ENCODE measurements at regions not wholly inside any gene's neighbourhood (a gene's known extent, or its start where the extent isn't known, plus 50 kb on each side); places are given as distances from the start of the nearest gene placed in this dataset.

DNA sequence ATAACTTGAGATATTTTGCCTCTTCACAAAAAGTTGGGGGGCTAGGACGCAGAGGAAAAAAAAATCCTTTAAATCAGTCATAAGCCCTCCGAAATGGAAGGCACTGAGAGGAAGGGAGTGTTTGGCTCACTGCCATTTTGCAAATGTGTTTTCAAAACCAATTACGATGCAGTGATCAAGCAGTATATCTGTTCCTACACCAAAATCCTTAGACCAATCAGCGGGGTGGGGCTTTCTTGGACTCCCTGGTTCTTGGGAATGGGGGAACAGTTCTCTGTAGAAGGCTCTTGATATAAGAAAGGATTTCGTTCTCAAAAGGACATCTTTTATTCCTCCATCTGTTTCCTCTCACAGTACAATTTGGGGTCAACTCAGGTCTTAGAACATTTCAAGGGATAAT lies 478.6 kb upstream of the JARID2 start:
- POLR2A ChIA-PET: no interaction called here

GRCh38 chr6:14770040-14770439 lies 475.8 kb upstream of the JARID2 start:
- POLR2A ChIA-PET: no interaction called here
- no peak for TF ChIP-seq RORB (CRISPR knock-in tag; IDR thresholded peaks at IDR 0.05)
- TF ChIP-seq, protein P1, sequence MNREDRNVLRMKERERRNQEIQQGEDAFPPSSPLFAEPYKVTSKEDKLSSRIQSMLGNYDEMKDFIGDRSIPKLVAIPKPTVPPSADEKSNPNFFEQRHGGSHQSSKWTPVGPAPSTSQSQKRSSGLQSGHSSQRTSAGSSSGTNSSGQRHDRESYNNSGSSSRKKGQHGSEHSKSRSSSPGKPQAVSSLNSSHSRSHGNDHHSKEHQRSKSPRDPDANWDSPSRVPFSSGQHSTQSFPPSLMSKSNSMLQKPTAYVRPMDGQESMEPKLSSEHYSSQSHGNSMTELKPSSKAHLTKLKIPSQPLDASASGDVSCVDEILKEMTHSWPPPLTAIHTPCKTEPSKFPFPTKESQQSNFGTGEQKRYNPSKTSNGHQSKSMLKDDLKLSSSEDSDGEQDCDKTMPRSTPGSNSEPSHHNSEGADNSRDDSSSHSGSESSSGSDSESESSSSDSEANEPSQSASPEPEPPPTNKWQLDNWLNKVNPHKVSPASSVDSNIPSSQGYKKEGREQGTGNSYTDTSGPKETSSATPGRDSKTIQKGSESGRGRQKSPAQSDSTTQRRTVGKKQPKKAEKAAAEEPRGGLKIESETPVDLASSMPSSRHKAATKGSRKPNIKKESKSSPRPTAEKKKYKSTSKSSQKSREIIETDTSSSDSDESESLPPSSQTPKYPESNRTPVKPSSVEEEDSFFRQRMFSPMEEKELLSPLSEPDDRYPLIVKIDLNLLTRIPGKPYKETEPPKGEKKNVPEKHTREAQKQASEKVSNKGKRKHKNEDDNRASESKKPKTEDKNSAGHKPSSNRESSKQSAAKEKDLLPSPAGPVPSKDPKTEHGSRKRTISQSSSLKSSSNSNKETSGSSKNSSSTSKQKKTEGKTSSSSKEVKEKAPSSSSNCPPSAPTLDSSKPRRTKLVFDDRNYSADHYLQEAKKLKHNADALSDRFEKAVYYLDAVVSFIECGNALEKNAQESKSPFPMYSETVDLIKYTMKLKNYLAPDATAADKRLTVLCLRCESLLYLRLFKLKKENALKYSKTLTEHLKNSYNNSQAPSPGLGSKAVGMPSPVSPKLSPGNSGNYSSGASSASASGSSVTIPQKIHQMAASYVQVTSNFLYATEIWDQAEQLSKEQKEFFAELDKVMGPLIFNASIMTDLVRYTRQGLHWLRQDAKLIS (CRISPR knock-in tag; IDR thresholded peaks at IDR 0.05; ENCODE audit: borderline replicate concordance): no peak
- no peak for TF ChIP-seq JUN (CRISPR knock-in tag; IDR thresholded peaks at IDR 0.05)
- TF ChIP-seq ZNF396 (CRISPR knock-in tag; IDR thresholded peaks at IDR 0.05; ENCODE audit: borderline replicate concordance): no peak
- no peak for TF ChIP-seq SOX15 (CRISPR knock-in tag; IDR thresholded peaks at IDR 0.05)
- TF ChIP-seq CREB1 (CRISPR knock-in tag; IDR thresholded peaks at IDR 0.05): no peak
- no peak for TF ChIP-seq ZNF263 (CRISPR knock-in tag; IDR thresholded peaks at IDR 0.05; ENCODE audit: low read depth)
- TF ChIP-seq OVOL2 (CRISPR knock-in tag; IDR thresholded peaks at IDR 0.05; ENCODE audit: borderline replicate concordance): no peak
- TF ChIP-seq, protein P2, sequence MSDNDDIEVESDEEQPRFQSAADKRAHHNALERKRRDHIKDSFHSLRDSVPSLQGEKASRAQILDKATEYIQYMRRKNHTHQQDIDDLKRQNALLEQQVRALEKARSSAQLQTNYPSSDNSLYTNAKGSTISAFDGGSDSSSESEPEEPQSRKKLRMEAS (CRISPR knock-in tag; IDR thresholded peaks at IDR 0.05): no peak
- TF ChIP-seq, protein P3, sequence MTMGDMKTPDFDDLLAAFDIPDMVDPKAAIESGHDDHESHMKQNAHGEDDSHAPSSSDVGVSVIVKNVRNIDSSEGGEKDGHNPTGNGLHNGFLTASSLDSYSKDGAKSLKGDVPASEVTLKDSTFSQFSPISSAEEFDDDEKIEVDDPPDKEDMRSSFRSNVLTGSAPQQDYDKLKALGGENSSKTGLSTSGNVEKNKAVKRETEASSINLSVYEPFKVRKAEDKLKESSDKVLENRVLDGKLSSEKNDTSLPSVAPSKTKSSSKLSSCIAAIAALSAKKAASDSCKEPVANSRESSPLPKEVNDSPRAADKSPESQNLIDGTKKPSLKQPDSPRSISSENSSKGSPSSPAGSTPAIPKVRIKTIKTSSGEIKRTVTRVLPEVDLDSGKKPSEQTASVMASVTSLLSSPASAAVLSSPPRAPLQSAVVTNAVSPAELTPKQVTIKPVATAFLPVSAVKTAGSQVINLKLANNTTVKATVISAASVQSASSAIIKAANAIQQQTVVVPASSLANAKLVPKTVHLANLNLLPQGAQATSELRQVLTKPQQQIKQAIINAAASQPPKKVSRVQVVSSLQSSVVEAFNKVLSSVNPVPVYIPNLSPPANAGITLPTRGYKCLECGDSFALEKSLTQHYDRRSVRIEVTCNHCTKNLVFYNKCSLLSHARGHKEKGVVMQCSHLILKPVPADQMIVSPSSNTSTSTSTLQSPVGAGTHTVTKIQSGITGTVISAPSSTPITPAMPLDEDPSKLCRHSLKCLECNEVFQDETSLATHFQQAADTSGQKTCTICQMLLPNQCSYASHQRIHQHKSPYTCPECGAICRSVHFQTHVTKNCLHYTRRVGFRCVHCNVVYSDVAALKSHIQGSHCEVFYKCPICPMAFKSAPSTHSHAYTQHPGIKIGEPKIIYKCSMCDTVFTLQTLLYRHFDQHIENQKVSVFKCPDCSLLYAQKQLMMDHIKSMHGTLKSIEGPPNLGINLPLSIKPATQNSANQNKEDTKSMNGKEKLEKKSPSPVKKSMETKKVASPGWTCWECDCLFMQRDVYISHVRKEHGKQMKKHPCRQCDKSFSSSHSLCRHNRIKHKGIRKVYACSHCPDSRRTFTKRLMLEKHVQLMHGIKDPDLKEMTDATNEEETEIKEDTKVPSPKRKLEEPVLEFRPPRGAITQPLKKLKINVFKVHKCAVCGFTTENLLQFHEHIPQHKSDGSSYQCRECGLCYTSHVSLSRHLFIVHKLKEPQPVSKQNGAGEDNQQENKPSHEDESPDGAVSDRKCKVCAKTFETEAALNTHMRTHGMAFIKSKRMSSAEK (CRISPR knock-in tag; IDR thresholded peaks at IDR 0.05; ENCODE audit: borderline replicate concordance): no peak
- no peak for TF ChIP-seq GABPB1 (CRISPR knock-in tag; IDR thresholded peaks at IDR 0.05)
- no peak for TF ChIP-seq KAT7 (CRISPR knock-in tag; IDR thresholded peaks at IDR 0.05; ENCODE audit: borderline replicate concordance)
- TF ChIP-seq GTF2I (CRISPR knock-in tag; conservative IDR thresholded peaks at IDR 0.05): no peak
- TF ChIP-seq ZBTB21 (CRISPR knock-in tag; IDR thresholded peaks at IDR 0.05; ENCODE audit: borderline replicate concordance): no peak
- no peak for TF ChIP-seq USF2 (CRISPR knock-in tag; IDR thresholded peaks at IDR 0.05)
- TF ChIP-seq E2F5 (CRISPR knock-in tag; IDR thresholded peaks at IDR 0.05): no peak
- TF ChIP-seq, protein P4, sequence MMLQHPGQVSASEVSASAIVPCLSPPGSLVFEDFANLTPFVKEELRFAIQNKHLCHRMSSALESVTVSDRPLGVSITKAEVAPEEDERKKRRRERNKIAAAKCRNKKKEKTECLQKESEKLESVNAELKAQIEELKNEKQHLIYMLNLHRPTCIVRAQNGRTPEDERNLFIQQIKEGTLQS (CRISPR knock-in tag; conservative IDR thresholded peaks at IDR 0.05): no peak
- no peak for TF ChIP-seq EMX1 (CRISPR knock-in tag; IDR thresholded peaks at IDR 0.05)
- Mint-ChIP-seq H3K4me1 (peaks cover 31% of the 10 kb centered on the region), H3K27ac (no peak overlapping the region), H3K36me3 (peaks cover 4% of the 10 kb centered on the region; the same call in 1 of the 2 replicates), H3K4me3 (no peak overlapping the region), H3K9me3 (peaks cover 10% of the 10 kb centered on the region), H3K27me3 (ENCODE audit: low read depth) (no peaks in the 10 kb centered on the region; the same call in 1 of the 2 replicates)
- CTCF ChIA-PET: no interaction called here
- DNase-seq (ENCODE audit: low spot score): no peak
- ATAC-seq: no peak

More for the DNA sequence above, 478.6 kb upstream of the JARID2 start:
- DNase-seq (ENCODE audit: low spot score) (no peak), ATAC-seq (no peak)
- no peak for TF ChIP-seq CREM (CRISPR knock-in tag; IDR thresholded peaks at IDR 0.05)
- TF ChIP-seq, protein P5, sequence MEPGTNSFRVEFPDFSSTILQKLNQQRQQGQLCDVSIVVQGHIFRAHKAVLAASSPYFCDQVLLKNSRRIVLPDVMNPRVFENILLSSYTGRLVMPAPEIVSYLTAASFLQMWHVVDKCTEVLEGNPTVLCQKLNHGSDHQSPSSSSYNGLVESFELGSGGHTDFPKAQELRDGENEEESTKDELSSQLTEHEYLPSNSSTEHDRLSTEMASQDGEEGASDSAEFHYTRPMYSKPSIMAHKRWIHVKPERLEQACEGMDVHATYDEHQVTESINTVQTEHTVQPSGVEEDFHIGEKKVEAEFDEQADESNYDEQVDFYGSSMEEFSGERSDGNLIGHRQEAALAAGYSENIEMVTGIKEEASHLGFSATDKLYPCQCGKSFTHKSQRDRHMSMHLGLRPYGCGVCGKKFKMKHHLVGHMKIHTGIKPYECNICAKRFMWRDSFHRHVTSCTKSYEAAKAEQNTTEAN (CRISPR knock-in tag; IDR thresholded peaks at IDR 0.05): no peak
- TF ChIP-seq NR1H2 (CRISPR knock-in tag; IDR thresholded peaks at IDR 0.05): no peak
- TF ChIP-seq, protein P4 (CRISPR knock-in tag; conservative IDR thresholded peaks at IDR 0.05): no peak
- Mint-ChIP-seq H3K27me3 (ENCODE audit: low read depth) (no peaks in the 10 kb centered on the region; the same call in 1 of the 2 replicates), H3K9me3 (peaks cover 10% of the 10 kb centered on the region), H3K27ac (no peak overlapping the region), H3K4me3 (no peak overlapping the region), H3K4me1 (peaks cover 28% of the 10 kb centered on the region), H3K36me3 (peaks cover 4% of the 10 kb centered on the region; the same call in 1 of the 2 replicates)
- CTCF ChIA-PET: no interaction called here
